ENCODE measurements at regions not wholly inside any gene's neighbourhood (a gene's known extent, or its start where the extent isn't known, plus 50 kb on each side); places are given as distances from the start of the nearest gene placed in this dataset.

GRCh38 chr15:91431041-91431715, 331.1 kb downstream of the SV2B start:
- Histone ChIP-seq H3K36me3 (replicated peaks in 1 of 2; ENCODE audit: insufficient read depth in 1 of 2, low read depth in 2 of 2) (no peaks in the 10 kb centered on the region), H3K27ac (peak overlapping the region in 3 of 4 donors; percentile 15 to 52 (median 41)), H3K27me3 (no peaks in the 10 kb centered on the region), H3K9me3 (no peaks in the 10 kb centered on the region), H3K4me3 (no peak overlapping the region), H3K4me1 (peaks cover 9% of the 10 kb centered on the region)
- TF ChIP-seq, protein P1, sequence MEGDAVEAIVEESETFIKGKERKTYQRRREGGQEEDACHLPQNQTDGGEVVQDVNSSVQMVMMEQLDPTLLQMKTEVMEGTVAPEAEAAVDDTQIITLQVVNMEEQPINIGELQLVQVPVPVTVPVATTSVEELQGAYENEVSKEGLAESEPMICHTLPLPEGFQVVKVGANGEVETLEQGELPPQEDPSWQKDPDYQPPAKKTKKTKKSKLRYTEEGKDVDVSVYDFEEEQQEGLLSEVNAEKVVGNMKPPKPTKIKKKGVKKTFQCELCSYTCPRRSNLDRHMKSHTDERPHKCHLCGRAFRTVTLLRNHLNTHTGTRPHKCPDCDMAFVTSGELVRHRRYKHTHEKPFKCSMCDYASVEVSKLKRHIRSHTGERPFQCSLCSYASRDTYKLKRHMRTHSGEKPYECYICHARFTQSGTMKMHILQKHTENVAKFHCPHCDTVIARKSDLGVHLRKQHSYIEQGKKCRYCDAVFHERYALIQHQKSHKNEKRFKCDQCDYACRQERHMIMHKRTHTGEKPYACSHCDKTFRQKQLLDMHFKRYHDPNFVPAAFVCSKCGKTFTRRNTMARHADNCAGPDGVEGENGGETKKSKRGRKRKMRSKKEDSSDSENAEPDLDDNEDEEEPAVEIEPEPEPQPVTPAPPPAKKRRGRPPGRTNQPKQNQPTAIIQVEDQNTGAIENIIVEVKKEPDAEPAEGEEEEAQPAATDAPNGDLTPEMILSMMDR (IDR thresholded peaks at IDR 0.05), result no peak
- no peak for TF ChIP-seq POLR2A (IDR thresholded peaks at IDR 0.05)
- no peak for DNase-seq
- intact Hi-C loops (cut with DNase I), result no loop called here
- 33 to 36% methylated on average over 8 of the region's 8 CpGs for WGBS, 2 donors
- ATAC-seq, result peak; percentile 35

DNA sequence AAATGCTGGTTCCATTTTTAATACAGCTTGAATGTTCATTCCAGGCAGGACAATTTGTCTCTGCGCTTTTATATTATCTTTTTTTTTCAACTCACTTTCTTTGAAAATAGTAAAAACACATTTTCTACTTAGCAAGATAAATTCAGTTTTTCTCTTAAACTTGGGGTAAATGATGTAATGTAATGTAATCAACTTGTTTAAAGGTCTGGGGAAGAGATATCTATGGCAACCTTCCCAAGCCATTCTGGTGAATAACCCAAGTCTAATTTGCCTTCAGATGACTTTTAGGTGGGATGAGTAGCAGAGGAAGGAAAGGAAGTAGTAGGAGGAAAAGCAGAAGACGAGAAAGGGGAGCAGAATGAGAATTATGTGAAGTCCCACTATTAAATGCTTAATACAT, 335.1 kb downstream of the SV2B start:
- intact Hi-C loops (cut with DNase I), result no loop called here
- Histone ChIP-seq H3K27me3 (no peaks in the 10 kb centered on the region), H3K4me3 (no peak overlapping the region), H3K9me3 (no peaks in the 10 kb centered on the region), H3K4me1 (peaks cover 9% of the 10 kb centered on the region), H3K36me3 (replicated peaks in 1 of 2; ENCODE audit: insufficient read depth in 1 of 2, low read depth in 2 of 2) (no peaks in the 10 kb centered on the region), H3K27ac (no peak overlapping the region)
- 66 to 77% methylated on average over 2 of the region's 2 CpGs for WGBS, 2 donors
- no peak for ATAC-seq
- TF ChIP-seq, protein P1 (IDR thresholded peaks at IDR 0.05), result no peak
- no peak for TF ChIP-seq POLR2A (IDR thresholded peaks at IDR 0.05)
- DNase-seq, result no peak

- no peak for DNase-seq
- H3K4me1 ChIP-seq, result no peaks in the 10 kb centered on the region
These were observed 344.6 kb downstream of the SV2B start for GRCh38 chr15:91444656-91445055.

DNA sequence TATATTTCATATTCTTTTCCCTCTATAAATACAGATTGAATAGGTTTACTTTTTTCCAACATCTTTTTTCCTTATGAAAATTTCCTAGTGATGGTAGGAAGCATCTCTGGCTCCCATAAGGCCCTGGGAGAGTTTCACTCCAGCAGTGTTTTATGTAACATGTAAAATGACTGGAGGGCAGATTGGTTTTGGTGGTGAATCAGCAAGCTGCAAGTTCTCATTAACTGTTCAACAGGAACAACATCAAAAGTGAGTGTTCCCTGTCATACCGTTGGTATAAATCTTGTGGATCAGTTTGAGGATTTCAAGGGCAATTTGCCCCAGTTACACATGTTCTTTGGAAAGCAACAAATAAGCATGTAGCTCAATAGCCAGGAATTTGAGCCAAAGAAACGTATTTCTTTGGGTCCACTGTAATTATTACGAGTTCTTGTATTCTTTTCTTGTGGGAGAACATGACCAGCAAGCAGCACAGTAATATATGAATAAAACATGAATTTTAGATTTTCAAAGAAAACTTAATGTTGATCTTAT, 345.7 kb downstream of the SV2B start:
- no peaks in the 10 kb centered on the region for H3K36me3 ChIP-seq (replicated peaks in 1 of 2; ENCODE audit: insufficient read depth in 1 of 2, low read depth in 2 of 2)
- H3K27ac ChIP-seq, result peak overlapping the region in 1 of 4 donors; percentile 8
- H3K4me1 ChIP-seq, result no peaks in the 10 kb centered on the region
- TF ChIP-seq POLR2A (IDR thresholded peaks at IDR 0.05), result no peak
- TF ChIP-seq, protein P1 (IDR thresholded peaks at IDR 0.05), result no peak
- ATAC-seq, result no peak
- no peak overlapping the region for H3K4me3 ChIP-seq
- no peaks in the 10 kb centered on the region for H3K27me3 ChIP-seq
- no peak for DNase-seq
- WGBS, 2 donors, result 51 to 53% methylated on average over 3 of the region's 3 CpGs
- no peaks in the 10 kb centered on the region for H3K9me3 ChIP-seq
- intact Hi-C loops (cut with DNase I), result no loop called here

More at GRCh38 chr15:91444656-91445055, 344.6 kb downstream of the SV2B start:
- TF ChIP-seq, protein P1 (IDR thresholded peaks at IDR 0.05), result no peak
- no peaks in the 10 kb centered on the region for H3K9me3 ChIP-seq
- no peaks in the 10 kb centered on the region for H3K27me3 ChIP-seq
- no peak overlapping the region for H3K4me3 ChIP-seq
- intact Hi-C loops (cut with DNase I), result no loop called here
- no peaks in the 10 kb centered on the region for H3K36me3 ChIP-seq (replicated peaks in 1 of 2; ENCODE audit: insufficient read depth in 1 of 2, low read depth in 2 of 2)
- 44 to 52% methylated on average over 3 of the region's 3 CpGs for WGBS, 2 donors
- peak; percentile 65 for ATAC-seq
- peak overlapping the region in 2 of 4 donors; percentile 8 to 24 for H3K27ac ChIP-seq

Measured in body of pancreas (tissue), 4 donors.